Fibroblast of lung (primary cell): ENCODE measurements at regions not wholly inside any gene's neighbourhood (a gene's known extent, or its start where the extent isn't known, plus 50 kb on each side); places are given as distances from the start of the nearest gene placed in this dataset.

Source experiments
- DNase-seq, 2 donors: peaks; one replicate each; pipeline versions ENCODE4 v3.0.0 to v3.0.0-alpha.2; 2010; ENCODE audit warnings: low read depth in 2 of 2
- H2AFZ ChIP-seq: 2 replicates; pipeline ENCODE4 v1.5.1; 2012; ENCODE audit warnings: low read length, control low read depth, inconsistent platforms
- H3K27ac ChIP-seq: 2 replicates; pipeline ENCODE4 v1.5.1; 2011; ENCODE audit warnings: low read length, control low read depth; ENCODE audit not compliant: insufficient read depth
- H3K27me3 ChIP-seq: 2 replicates; pipeline ENCODE4 v1.5.1; 2011; ENCODE audit warnings: mild to moderate bottlenecking, low read length; ENCODE audit not compliant: control insufficient read depth, insufficient read depth
- H3K36me3 ChIP-seq: 2 replicates; pipeline ENCODE4 v1.5.1; 2011; ENCODE audit warnings: low read length; ENCODE audit not compliant: control insufficient read depth, insufficient read depth
- H3K4me1 ChIP-seq: 2 replicates; pipeline ENCODE4 v1.5.1; 2011; ENCODE audit warnings: low read length; ENCODE audit not compliant: control insufficient read depth, insufficient read depth; ENCODE audit errors: extremely low read depth
- H3K4me2 ChIP-seq: 2 replicates; pipeline ENCODE4 v1.5.1; 2011; ENCODE audit warnings: low read length, control low read depth; ENCODE audit not compliant: insufficient read depth; ENCODE audit errors: extremely low read depth
- H3K4me3 ChIP-seq, 4 experiments: fragments of 200-600 bp in 1 of 4; sonication (generic) in 1 of 4; replicated peaks in 1 of 4; 2 replicates each; pipeline ENCODE4 v1.5.1; 2011 to 2016; ENCODE audit warnings: low read length in 4 of 4, low read depth in 3 of 4, mild to moderate bottlenecking in 3 of 4, control low read depth in 2 of 4, inconsistent platforms in 1 of 4, mixed read lengths in 1 of 4; ENCODE audit not compliant: insufficient read depth in 1 of 4; ENCODE audit errors: control extremely low read depth in 1 of 4
- H3K79me2 ChIP-seq: 2 replicates; pipeline ENCODE4 v1.5.1; 2012; ENCODE audit warnings: mild to moderate bottlenecking, low read length, inconsistent platforms; ENCODE audit not compliant: control insufficient read depth, insufficient read depth
- H3K9ac ChIP-seq: 2 replicates; pipeline ENCODE4 v1.5.1; 2011; ENCODE audit warnings: mild to moderate bottlenecking, low read length, control low read depth; ENCODE audit not compliant: insufficient read depth
- H3K9me3 ChIP-seq: 2 replicates; pipeline ENCODE4 v1.5.1; 2012; ENCODE audit warnings: low read depth, low read length; ENCODE audit not compliant: control insufficient read depth, insufficient read depth
- H4K20me1 ChIP-seq: 2 replicates; pipeline ENCODE4 v1.5.1; 2011; ENCODE audit warnings: low read length; ENCODE audit not compliant: control insufficient read depth, insufficient read depth; ENCODE audit errors: extremely low read depth
- CTCF ChIP-seq, 2 donors: IDR thresholded peaks in 1 of 2; conservative IDR thresholded peaks in 1 of 2; 1 replicate in 1 of 2; 2 replicates in 1 of 2; pipeline ENCODE4 v1.5.1; 2011 to 2012; ENCODE audit warnings: low read length in 2 of 2, control low read depth in 1 of 2, inconsistent platforms in 1 of 2, low read depth in 1 of 2, mild to moderate bottlenecking in 1 of 2
- EZH2 ChIP-seq: IDR thresholded peaks from 2 replicates; pipeline ENCODE4 v1.5.1; 2012; ENCODE audit warnings: low read length, control low read depth, mild to moderate bottlenecking; ENCODE audit errors: missing control alignments

DNA sequence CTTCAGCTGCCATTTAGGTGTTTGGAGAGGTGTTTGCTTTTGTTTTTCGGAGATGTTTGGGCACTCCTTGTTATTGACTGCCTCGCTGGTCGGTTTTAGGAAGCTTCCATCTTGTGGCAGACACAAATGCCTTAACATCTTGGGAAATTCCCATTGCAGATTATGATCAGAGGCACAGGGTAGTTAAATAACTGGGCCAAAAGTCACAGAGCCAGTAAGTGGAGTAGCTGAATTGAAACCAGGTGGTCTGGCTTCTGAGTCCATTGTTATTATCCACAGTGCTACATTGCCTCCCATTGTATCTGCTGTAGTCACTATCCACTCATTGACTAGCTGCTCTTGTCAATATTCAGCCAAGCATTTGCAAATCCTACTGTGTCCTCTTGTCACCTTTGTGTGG, 138.2 kb upstream of the PLPP4 start:
- Histone ChIP-seq H3K4me2 (no peak overlapping the region), H3K79me2 (no peaks in the 10 kb centered on the region), H3K27ac (no peak overlapping the region), H3K9me3 (no peaks in the 10 kb centered on the region), H3K4me1 (no peaks in the 10 kb centered on the region), H3K36me3 (no peaks in the 10 kb centered on the region), H3K4me3 (no peak overlapping the region), H2AFZ (no peak overlapping the region), H3K27me3 (no peaks in the 10 kb centered on the region), H4K20me1 (no peaks in the 10 kb centered on the region), H3K9ac (no peak overlapping the region)
- DNase-seq = no peak
- TF ChIP-seq EZH2 (no peak), CTCF (conservative IDR thresholded peaks at IDR 0.05 in 1 of 2, IDR thresholded peaks at IDR 0.05 in 1 of 2; ENCODE audit: low read depth in 1 of 2, low read length in 2 of 2) (no peak)

DNA sequence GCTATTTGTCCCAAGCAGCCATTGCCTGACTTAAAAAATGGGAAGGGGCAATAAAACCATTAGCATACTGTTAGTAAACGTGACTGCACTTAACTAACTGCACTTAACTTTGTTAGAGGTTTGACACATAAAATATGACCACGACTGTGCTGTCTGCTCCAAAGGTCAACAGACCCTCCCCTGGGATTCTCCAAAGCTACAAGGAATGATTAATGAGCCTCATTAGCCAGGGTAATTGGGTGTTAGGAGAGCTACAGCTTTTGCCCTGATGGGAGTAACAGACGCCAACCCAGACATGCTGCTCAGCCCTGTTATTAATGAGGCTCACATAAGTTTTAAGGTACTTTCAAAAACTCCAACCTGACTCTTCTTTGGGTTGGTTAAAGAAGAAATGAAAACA, 129.4 kb upstream of the PLPP4 start:
- Histone ChIP-seq H3K9ac (no peak overlapping the region), H3K27me3 (no peaks in the 10 kb centered on the region), H3K4me1 (no peaks in the 10 kb centered on the region), H2AFZ (no peak overlapping the region), H3K79me2 (no peaks in the 10 kb centered on the region), H3K36me3 (no peaks in the 10 kb centered on the region), H4K20me1 (no peaks in the 10 kb centered on the region), H3K27ac (no peak overlapping the region), H3K9me3 (no peaks in the 10 kb centered on the region), H3K4me3 (no peak overlapping the region), H3K4me2 (no peak overlapping the region)
- no peak for TF ChIP-seq CTCF (conservative IDR thresholded peaks at IDR 0.05 in 1 of 2, IDR thresholded peaks at IDR 0.05 in 1 of 2; ENCODE audit: low read depth in 1 of 2, low read length in 2 of 2)
- no peak for TF ChIP-seq EZH2
- no peak for DNase-seq

- no peak overlapping the region for H3K4me3 ChIP-seq
- no peak for TF ChIP-seq EZH2
- no peak for TF ChIP-seq CTCF (conservative IDR thresholded peaks at IDR 0.05 in 1 of 2, IDR thresholded peaks at IDR 0.05 in 1 of 2; ENCODE audit: low read depth in 1 of 2, low read length in 2 of 2)
- no peak overlapping the region for H3K27ac ChIP-seq
- H4K20me1 ChIP-seq = no peaks in the 10 kb centered on the region
- no peaks in the 10 kb centered on the region for H3K36me3 ChIP-seq
- H3K9me3 ChIP-seq = no peaks in the 10 kb centered on the region
- H3K4me1 ChIP-seq = no peaks in the 10 kb centered on the region
- DNase-seq = no peak
- H3K27me3 ChIP-seq = no peaks in the 10 kb centered on the region
- H2AFZ ChIP-seq = no peak overlapping the region
- no peak overlapping the region for H3K4me2 ChIP-seq
- H3K79me2 ChIP-seq = no peaks in the 10 kb centered on the region
- H3K9ac ChIP-seq = no peak overlapping the region
These were observed 128.4 kb upstream of the PLPP4 start for GRCh38 chr10:120328647-120329046.
